GM23338 (cell line): ENCODE measurements at regions not wholly inside any gene's neighbourhood (a gene's known extent, or its start where the extent isn't known, plus 50 kb on each side); places are given as distances from the start of the nearest gene placed in this dataset.

ENCODE experiments used
- ATAC-seq: fragments of 200-7000 bp; cut with Tn5 transposase; 3 replicates; pipeline ENCODE4 v1.9.1; 2020
- DNase-seq: peaks from one replicate; pipeline ENCODE4 v3.0.0-alpha.2; 2015; ENCODE audit warnings: low spot score
- H2AFZ ChIP-seq: fragments of 200-600 bp; sonication (generic); 2 replicates; pipeline ENCODE4 v1.8.0; 2016; ENCODE audit warnings: antibody characterized with exemption, mild to moderate bottlenecking, moderate library complexity
- H3F3A ChIP-seq: fragments of 200-600 bp; sonication (generic); replicated peaks from 2 replicates; pipeline ENCODE4 v1.8.0; 2017; ENCODE audit warnings: antibody characterized with exemption, mixed run types, low read depth
- H3K27ac ChIP-seq: fragments of 200-600 bp; sonication (generic); 2 replicates; pipeline ENCODE4 v1.6.1; 2016; ENCODE audit warnings: low read depth
- H3K27me3 ChIP-seq: fragments of 200-600 bp; sonication (generic); 2 replicates; pipeline ENCODE4 v1.8.0; 2016; ENCODE audit warnings: mild to moderate bottlenecking, mixed run types, moderate library complexity; ENCODE audit not compliant: insufficient read depth
- H3K36me3 ChIP-seq: fragments of 200-600 bp; sonication (generic); 2 replicates; pipeline ENCODE4 v1.8.0; 2016; ENCODE audit warnings: mild to moderate bottlenecking; ENCODE audit not compliant: insufficient read depth
- H3K4me1 ChIP-seq: fragments of 200-600 bp; sonication (generic); 2 replicates; pipeline ENCODE4 v1.8.0; 2016; ENCODE audit warnings: mild to moderate bottlenecking, moderate library complexity; ENCODE audit not compliant: insufficient read depth
- H3K4me2 ChIP-seq: fragments of 200-600 bp; sonication (generic); 2 replicates; pipeline ENCODE4 v1.7.1; 2017; ENCODE audit warnings: mixed run types
- H3K4me3 ChIP-seq: fragments of 200-600 bp; sonication (generic); 2 replicates; pipeline ENCODE4 v1.6.1; 2016; ENCODE audit warnings: mixed run types
- H3K79me2 ChIP-seq: fragments of 200-600 bp; sonication (generic); replicated peaks from 2 replicates; pipeline ENCODE4 v1.8.0; 2017; ENCODE audit warnings: mild to moderate bottlenecking; ENCODE audit not compliant: insufficient read depth
- H3K9me2 ChIP-seq: fragments of 200-600 bp; sonication (generic); 2 replicates; pipeline ENCODE4 v1.8.0; 2017; ENCODE audit not compliant: insufficient read depth
- H4K20me1 ChIP-seq: fragments of 200-600 bp; sonication (generic); replicated peaks from 2 replicates; pipeline ENCODE4 v1.8.0; 2017; ENCODE audit warnings: mild to moderate bottlenecking; ENCODE audit not compliant: insufficient read depth
- H3K27ac Mint-ChIP-seq: 2 replicates; pipeline ENCODE4 v1.8.0; 2020; ENCODE audit warnings: inconsistent platforms, mild to moderate bottlenecking, moderate library complexity, mixed read lengths
- H3K27me3 Mint-ChIP-seq: 3 replicates; pipeline ENCODE4 v1.8.0; 2022; ENCODE audit warnings: low read depth, mild to moderate bottlenecking, moderate library complexity, mixed read lengths, inconsistent platforms; ENCODE audit not compliant: insufficient read depth, poor library complexity
- H3K36me3 Mint-ChIP-seq: 3 replicates; pipeline ENCODE4 v1.8.0; 2021; ENCODE audit warnings: low read depth, mild to moderate bottlenecking, inconsistent platforms, moderate library complexity, mixed read lengths
- H3K4me1 Mint-ChIP-seq: 3 replicates; pipeline ENCODE4 v1.8.0; 2020; ENCODE audit warnings: mild to moderate bottlenecking, inconsistent platforms, mixed read lengths
- H3K4me3 Mint-ChIP-seq: 3 replicates; pipeline ENCODE4 v1.8.0; 2021; ENCODE audit warnings: moderate library complexity, mild to moderate bottlenecking, inconsistent platforms, mixed read lengths
- H3K9me3 Mint-ChIP-seq: 3 replicates; pipeline ENCODE4 v1.8.0; 2020; ENCODE audit warnings: moderate library complexity, mild to moderate bottlenecking, inconsistent platforms, mixed read lengths
- EZH2 ChIP-seq: fragments of 200-600 bp; sonication (generic); IDR thresholded peaks from one replicate; pipeline ENCODE4 v1.8.0; 2017; ENCODE audit warnings: antibody characterized with exemption, mild to moderate bottlenecking, low read depth; ENCODE audit not compliant: unreplicated experiment
- EZH2phosphoT487 ChIP-seq: fragments of 200-600 bp; sonication (generic); IDR thresholded peaks from one replicate; pipeline ENCODE4 v1.8.1; 2018; ENCODE audit warnings: antibody characterized with exemption; ENCODE audit not compliant: unreplicated experiment
- JUNB ChIP-seq: IDR thresholded peaks from one replicate; pipeline ENCODE4 v1.6.1; 2016; ENCODE audit warnings: antibody characterized with exemption; ENCODE audit not compliant: unreplicated experiment
- NANOG ChIP-seq: IDR thresholded peaks from 2 replicates; pipeline ENCODE4 v1.6.1; 2016; ENCODE audit warnings: antibody characterized with exemption, borderline replicate concordance
- POLR2AphosphoS5 ChIP-seq: IDR thresholded peaks from 2 replicates; pipeline ENCODE4 v1.6.1; 2016; ENCODE audit warnings: antibody characterized with exemption, low read depth
- ZNF331 ChIP-seq: fragments of 250-450 bp; sonication (Bioruptor Pico); IDR thresholded peaks from 2 replicates; pipeline ENCODE4 v1.5.0; 2020; ENCODE audit warnings: low read depth, mild to moderate bottlenecking, moderate library complexity
- TF ChIP-seq, protein P1 (sequence below), 2 experiments: fragments of 200-600 bp in 1 of 2; sonication (generic) in 1 of 2; conservative IDR thresholded peaks; 2 replicates each; pipeline versions ENCODE4 v1.5.1 to v1.6.1; 2016 to 2017; ENCODE audit warnings: antibody characterized with exemption in 2 of 2, low read depth in 2 of 2, mild to moderate bottlenecking in 2 of 2, moderate library complexity in 1 of 2
- TF ChIP-seq, protein P2 (sequence below): fragments of 250-450 bp; sonication (Bioruptor Pico); IDR thresholded peaks from 2 replicates; pipeline ENCODE4 v1.5.0; 2020; ENCODE audit warnings: mild to moderate bottlenecking, moderate library complexity

GRCh38 chr10:10881117-10881813 lies 136.4 kb upstream of the CELF2 start (continued):
- TF ChIP-seq, protein P1, sequence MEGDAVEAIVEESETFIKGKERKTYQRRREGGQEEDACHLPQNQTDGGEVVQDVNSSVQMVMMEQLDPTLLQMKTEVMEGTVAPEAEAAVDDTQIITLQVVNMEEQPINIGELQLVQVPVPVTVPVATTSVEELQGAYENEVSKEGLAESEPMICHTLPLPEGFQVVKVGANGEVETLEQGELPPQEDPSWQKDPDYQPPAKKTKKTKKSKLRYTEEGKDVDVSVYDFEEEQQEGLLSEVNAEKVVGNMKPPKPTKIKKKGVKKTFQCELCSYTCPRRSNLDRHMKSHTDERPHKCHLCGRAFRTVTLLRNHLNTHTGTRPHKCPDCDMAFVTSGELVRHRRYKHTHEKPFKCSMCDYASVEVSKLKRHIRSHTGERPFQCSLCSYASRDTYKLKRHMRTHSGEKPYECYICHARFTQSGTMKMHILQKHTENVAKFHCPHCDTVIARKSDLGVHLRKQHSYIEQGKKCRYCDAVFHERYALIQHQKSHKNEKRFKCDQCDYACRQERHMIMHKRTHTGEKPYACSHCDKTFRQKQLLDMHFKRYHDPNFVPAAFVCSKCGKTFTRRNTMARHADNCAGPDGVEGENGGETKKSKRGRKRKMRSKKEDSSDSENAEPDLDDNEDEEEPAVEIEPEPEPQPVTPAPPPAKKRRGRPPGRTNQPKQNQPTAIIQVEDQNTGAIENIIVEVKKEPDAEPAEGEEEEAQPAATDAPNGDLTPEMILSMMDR (conservative IDR thresholded peaks at IDR 0.05; ENCODE audit: low read depth in 2 of 2), result no peak
- TF ChIP-seq, protein P2, sequence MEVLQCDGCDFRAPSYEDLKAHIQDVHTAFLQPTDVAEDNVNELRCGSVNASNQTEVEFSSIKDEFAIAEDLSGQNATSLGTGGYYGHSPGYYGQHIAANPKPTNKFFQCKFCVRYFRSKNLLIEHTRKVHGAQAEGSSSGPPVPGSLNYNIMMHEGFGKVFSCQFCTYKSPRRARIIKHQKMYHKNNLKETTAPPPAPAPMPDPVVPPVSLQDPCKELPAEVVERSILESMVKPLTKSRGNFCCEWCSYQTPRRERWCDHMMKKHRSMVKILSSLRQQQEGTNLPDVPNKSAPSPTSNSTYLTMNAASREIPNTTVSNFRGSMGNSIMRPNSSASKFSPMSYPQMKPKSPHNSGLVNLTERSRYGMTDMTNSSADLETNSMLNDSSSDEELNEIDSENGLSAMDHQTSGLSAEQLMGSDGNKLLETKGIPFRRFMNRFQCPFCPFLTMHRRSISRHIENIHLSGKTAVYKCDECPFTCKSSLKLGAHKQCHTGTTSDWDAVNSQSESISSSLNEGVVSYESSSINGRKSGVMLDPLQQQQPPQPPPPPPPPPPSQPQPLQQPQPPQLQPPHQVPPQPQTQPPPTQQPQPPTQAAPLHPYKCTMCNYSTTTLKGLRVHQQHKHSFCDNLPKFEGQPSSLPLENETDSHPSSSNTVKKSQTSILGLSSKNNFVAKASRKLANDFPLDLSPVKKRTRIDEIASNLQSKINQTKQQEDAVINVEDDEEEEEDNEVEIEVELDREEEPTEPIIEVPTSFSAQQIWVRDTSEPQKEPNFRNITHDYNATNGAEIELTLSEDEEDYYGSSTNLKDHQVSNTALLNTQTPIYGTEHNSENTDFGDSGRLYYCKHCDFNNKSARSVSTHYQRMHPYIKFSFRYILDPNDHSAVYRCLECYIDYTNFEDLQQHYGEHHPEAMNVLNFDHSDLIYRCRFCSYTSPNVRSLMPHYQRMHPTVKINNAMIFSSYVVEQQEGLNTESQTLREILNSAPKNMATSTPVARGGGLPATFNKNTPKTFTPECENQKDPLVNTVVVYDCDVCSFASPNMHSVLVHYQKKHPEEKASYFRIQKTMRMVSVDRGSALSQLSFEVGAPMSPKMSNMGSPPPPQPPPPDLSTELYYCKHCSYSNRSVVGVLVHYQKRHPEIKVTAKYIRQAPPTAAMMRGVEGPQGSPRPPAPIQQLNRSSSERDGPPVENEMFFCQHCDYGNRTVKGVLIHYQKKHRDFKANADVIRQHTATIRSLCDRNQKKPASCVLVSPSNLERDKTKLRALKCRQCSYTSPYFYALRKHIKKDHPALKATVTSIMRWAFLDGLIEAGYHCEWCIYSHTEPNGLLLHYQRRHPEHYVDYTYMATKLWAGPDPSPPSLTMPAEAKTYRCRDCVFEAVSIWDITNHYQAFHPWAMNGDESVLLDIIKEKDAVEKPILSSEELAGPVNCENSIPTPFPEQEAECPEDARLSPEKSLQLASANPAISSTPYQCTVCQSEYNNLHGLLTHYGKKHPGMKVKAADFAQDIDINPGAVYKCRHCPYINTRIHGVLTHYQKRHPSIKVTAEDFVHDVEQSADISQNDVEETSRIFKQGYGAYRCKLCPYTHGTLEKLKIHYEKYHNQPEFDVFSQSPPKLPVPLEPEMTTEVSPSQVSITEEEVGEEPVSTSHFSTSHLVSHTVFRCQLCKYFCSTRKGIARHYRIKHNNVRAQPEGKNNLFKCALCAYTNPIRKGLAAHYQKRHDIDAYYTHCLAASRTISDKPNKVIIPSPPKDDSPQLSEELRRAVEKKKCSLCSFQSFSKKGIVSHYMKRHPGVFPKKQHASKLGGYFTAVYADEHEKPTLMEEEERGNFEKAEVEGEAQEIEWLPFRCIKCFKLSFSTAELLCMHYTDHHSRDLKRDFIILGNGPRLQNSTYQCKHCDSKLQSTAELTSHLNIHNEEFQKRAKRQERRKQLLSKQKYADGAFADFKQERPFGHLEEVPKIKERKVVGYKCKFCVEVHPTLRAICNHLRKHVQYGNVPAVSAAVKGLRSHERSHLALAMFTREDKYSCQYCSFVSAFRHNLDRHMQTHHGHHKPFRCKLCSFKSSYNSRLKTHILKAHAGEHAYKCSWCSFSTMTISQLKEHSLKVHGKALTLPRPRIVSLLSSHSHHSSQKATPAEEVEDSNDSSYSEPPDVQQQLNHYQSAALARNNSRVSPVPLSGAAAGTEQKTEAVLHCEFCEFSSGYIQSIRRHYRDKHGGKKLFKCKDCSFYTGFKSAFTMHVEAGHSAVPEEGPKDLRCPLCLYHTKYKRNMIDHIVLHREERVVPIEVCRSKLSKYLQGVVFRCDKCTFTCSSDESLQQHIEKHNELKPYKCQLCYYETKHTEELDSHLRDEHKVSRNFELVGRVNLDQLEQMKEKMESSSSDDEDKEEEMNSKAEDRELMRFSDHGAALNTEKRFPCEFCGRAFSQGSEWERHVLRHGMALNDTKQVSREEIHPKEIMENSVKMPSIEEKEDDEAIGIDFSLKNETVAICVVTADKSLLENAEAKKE (CRISPR knock-in tag), result no peak
- TF ChIP-seq JUNB (no peak), EZH2phosphoT487 (no peak), POLR2AphosphoS5 (no peak), EZH2 (no peak), NANOG (no peak)

DNA sequence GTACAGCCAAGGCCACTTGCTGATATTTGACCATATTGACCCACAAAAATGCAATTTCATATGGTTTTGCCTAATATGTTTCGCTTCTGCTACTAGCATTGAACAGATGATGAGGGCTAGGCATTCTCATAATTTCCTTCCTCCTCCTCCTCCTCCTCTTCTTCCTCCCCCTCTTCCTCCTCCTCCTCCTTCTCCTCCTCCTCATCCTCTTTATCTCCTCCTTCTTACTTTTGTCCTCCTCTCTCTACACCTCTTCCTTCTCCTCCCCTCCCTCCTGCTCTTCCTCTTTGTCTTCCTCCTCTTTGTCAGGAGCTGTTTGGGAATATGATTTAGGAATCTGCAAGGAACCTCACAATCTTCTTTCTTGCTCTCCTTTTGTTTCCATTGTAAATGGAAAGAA lies 133.9 kb upstream of the CELF2 start:
- Mint-ChIP-seq H3K27ac (no peak overlapping the region), H3K4me1 (no peaks in the 10 kb centered on the region), H3K27me3 (no peaks in the 10 kb centered on the region), H3K4me3 (no peak overlapping the region), H3K9me3 (no peaks in the 10 kb centered on the region; the same call in 2 of the 3 replicates), H3K36me3 (no peaks in the 10 kb centered on the region)
- Histone ChIP-seq H3K4me2 (no peak overlapping the region), H3K4me3 (no peak overlapping the region), H3K9me2 (no peaks in the 10 kb centered on the region), H3K27ac (no peak overlapping the region), H4K20me1 (no peaks in the 10 kb centered on the region), H3K36me3 (no peaks in the 10 kb centered on the region), H3F3A (no peaks in the 10 kb centered on the region), H3K79me2 (no peaks in the 10 kb centered on the region), H3K4me1 (no peaks in the 10 kb centered on the region), H3K27me3 (no peaks in the 10 kb centered on the region), H2AFZ (no peak overlapping the region)
- ATAC-seq (no peak), DNase-seq (no peak)
- TF ChIP-seq EZH2phosphoT487 (no peak), ZNF331 (CRISPR knock-in tag) (no peak)
- TF ChIP-seq, protein P2 (CRISPR knock-in tag), result no peak
